HEK293 (cell line): ENCODE measurements at regions not wholly inside any gene's neighbourhood (a gene's known extent, or its start where the extent isn't known, plus 50 kb on each side); places are given as distances from the start of the nearest gene placed in this dataset.

Source experiments
- EGR2 ChIP-seq: fragments of 450-650 bp; formaldehyde crosslinking; IDR thresholded peaks from 2 replicates; pipeline ENCODE4 v1.5.1; 2016; ENCODE audit warnings: low read depth, missing biosample characterization, missing genetic modification characterization
- RBAK ChIP-seq: fragments of 450-650 bp; formaldehyde crosslinking; IDR thresholded peaks from 2 replicates; pipeline ENCODE4 v1.5.1; 2016; ENCODE audit warnings: missing biosample characterization, missing genetic modification characterization
- YY1 ChIP-seq: fragments of 450-650 bp; formaldehyde crosslinking; IDR thresholded peaks from 2 replicates; pipeline ENCODE4 v1.5.1; 2018; ENCODE audit warnings: missing biosample characterization, missing genetic modification characterization
- ZFP37 ChIP-seq: fragments of 450-650 bp; formaldehyde crosslinking; IDR thresholded peaks from 2 replicates; pipeline ENCODE4 v1.5.1; 2016; ENCODE audit warnings: missing biosample characterization, missing genetic modification characterization
- ZNF140 ChIP-seq: fragments of 450-650 bp; formaldehyde crosslinking; IDR thresholded peaks from 2 replicates; pipeline ENCODE4 v1.5.1; 2016; ENCODE audit warnings: missing biosample characterization, missing genetic modification characterization
- ZNF16 ChIP-seq: fragments of 450-650 bp; formaldehyde crosslinking; IDR thresholded peaks from 2 replicates; pipeline ENCODE4 v1.5.1; 2016; ENCODE audit warnings: low read depth, missing biosample characterization, missing genetic modification characterization
- ZNF19 ChIP-seq: fragments of 450-650 bp; formaldehyde crosslinking; IDR thresholded peaks from 2 replicates; pipeline ENCODE4; 2016; ENCODE audit warnings: missing biosample characterization, missing genetic modification characterization, low read depth
- ZNF335 ChIP-seq: fragments of 450-650 bp; formaldehyde crosslinking; conservative IDR thresholded peaks from 2 replicates; pipeline ENCODE4 v1.5.1; 2016; ENCODE audit warnings: missing biosample characterization, missing genetic modification characterization
- TF ChIP-seq, protein P1 (sequence below): fragments of 450-650 bp; formaldehyde crosslinking; IDR thresholded peaks from 2 replicates; pipeline ENCODE4 v1.5.1; 2016; ENCODE audit warnings: missing biosample characterization, missing genetic modification characterization, borderline replicate concordance
- TF ChIP-seq, protein P2 (sequence below): fragments of 450-650 bp; formaldehyde crosslinking; IDR thresholded peaks from 2 replicates; pipeline ENCODE4 v1.5.1; 2016; ENCODE audit warnings: missing biosample characterization, missing genetic modification characterization
- TF ChIP-seq, protein P3 (sequence below): sonication (generic); formaldehyde crosslinking; IDR thresholded peaks from 2 replicates; pipeline ENCODE4 v1.8.1; 2022; ENCODE audit warnings: mild to moderate bottlenecking, moderate library complexity, missing genetic modification reagents
- TF ChIP-seq, protein P4 (sequence below): fragments of 450-650 bp; formaldehyde crosslinking; IDR thresholded peaks from 2 replicates; pipeline ENCODE4 v1.5.1; 2016; ENCODE audit warnings: missing biosample characterization, missing genetic modification characterization

DNA sequence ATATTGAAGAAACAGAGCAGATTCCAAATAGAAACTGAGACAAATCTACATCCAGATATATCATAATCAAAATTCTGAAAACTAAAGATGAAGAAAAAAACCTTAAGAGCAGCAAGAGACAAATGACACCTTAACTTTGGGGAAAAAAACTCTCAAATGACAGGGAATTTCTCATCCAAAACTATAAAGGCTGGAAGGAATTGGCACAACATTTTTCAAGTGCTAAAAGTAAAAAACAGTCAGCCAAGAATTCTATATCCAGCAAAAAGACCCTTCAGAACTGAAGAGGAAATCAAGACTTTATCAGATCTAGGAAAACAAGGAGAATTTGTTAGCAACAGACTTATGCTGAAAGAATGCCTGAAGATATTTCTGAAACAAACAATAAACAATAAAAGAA, 90.3 kb upstream of the RASSF8 start:
- TF ChIP-seq RBAK (tag by site-specific recombination), result no peak
- TF ChIP-seq ZNF140 (tag by site-specific recombination), result no peak
- TF ChIP-seq, protein P1, sequence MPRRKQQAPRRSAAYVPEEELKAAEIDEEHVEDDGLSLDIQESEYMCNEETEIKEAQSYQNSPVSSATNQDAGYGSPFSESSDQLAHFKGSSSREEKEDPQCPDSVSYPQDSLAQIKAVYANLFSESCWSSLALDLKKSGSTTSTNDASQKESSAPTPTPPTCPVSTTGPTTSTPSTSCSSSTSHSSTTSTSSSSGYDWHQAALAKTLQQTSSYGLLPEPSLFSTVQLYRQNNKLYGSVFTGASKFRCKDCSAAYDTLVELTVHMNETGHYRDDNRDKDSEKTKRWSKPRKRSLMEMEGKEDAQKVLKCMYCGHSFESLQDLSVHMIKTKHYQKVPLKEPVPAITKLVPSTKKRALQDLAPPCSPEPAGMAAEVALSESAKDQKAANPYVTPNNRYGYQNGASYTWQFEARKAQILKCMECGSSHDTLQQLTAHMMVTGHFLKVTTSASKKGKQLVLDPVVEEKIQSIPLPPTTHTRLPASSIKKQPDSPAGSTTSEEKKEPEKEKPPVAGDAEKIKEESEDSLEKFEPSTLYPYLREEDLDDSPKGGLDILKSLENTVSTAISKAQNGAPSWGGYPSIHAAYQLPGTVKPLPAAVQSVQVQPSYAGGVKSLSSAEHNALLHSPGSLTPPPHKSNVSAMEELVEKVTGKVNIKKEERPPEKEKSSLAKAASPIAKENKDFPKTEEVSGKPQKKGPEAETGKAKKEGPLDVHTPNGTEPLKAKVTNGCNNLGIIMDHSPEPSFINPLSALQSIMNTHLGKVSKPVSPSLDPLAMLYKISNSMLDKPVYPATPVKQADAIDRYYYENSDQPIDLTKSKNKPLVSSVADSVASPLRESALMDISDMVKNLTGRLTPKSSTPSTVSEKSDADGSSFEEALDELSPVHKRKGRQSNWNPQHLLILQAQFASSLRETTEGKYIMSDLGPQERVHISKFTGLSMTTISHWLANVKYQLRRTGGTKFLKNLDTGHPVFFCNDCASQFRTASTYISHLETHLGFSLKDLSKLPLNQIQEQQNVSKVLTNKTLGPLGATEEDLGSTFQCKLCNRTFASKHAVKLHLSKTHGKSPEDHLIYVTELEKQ (tag by site-specific recombination), result no peak
- TF ChIP-seq, protein P2, sequence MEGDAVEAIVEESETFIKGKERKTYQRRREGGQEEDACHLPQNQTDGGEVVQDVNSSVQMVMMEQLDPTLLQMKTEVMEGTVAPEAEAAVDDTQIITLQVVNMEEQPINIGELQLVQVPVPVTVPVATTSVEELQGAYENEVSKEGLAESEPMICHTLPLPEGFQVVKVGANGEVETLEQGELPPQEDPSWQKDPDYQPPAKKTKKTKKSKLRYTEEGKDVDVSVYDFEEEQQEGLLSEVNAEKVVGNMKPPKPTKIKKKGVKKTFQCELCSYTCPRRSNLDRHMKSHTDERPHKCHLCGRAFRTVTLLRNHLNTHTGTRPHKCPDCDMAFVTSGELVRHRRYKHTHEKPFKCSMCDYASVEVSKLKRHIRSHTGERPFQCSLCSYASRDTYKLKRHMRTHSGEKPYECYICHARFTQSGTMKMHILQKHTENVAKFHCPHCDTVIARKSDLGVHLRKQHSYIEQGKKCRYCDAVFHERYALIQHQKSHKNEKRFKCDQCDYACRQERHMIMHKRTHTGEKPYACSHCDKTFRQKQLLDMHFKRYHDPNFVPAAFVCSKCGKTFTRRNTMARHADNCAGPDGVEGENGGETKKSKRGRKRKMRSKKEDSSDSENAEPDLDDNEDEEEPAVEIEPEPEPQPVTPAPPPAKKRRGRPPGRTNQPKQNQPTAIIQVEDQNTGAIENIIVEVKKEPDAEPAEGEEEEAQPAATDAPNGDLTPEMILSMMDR, result no peak
- no peak for TF ChIP-seq YY1 (tag by site-specific recombination)
- TF ChIP-seq, protein P3, sequence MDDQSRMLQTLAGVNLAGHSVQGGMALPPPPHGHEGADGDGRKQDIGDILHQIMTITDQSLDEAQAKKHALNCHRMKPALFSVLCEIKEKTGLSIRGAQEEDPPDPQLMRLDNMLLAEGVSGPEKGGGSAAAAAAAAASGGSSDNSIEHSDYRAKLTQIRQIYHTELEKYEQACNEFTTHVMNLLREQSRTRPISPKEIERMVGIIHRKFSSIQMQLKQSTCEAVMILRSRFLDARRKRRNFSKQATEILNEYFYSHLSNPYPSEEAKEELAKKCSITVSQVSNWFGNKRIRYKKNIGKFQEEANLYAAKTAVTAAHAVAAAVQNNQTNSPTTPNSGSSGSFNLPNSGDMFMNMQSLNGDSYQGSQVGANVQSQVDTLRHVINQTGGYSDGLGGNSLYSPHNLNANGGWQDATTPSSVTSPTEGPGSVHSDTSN, result no peak
- no peak for TF ChIP-seq ZNF16 (tag by site-specific recombination)
- no peak for TF ChIP-seq ZNF335 (tag by site-specific recombination)
- no peak for TF ChIP-seq ZFP37 (tag by site-specific recombination)
- TF ChIP-seq, protein P4, sequence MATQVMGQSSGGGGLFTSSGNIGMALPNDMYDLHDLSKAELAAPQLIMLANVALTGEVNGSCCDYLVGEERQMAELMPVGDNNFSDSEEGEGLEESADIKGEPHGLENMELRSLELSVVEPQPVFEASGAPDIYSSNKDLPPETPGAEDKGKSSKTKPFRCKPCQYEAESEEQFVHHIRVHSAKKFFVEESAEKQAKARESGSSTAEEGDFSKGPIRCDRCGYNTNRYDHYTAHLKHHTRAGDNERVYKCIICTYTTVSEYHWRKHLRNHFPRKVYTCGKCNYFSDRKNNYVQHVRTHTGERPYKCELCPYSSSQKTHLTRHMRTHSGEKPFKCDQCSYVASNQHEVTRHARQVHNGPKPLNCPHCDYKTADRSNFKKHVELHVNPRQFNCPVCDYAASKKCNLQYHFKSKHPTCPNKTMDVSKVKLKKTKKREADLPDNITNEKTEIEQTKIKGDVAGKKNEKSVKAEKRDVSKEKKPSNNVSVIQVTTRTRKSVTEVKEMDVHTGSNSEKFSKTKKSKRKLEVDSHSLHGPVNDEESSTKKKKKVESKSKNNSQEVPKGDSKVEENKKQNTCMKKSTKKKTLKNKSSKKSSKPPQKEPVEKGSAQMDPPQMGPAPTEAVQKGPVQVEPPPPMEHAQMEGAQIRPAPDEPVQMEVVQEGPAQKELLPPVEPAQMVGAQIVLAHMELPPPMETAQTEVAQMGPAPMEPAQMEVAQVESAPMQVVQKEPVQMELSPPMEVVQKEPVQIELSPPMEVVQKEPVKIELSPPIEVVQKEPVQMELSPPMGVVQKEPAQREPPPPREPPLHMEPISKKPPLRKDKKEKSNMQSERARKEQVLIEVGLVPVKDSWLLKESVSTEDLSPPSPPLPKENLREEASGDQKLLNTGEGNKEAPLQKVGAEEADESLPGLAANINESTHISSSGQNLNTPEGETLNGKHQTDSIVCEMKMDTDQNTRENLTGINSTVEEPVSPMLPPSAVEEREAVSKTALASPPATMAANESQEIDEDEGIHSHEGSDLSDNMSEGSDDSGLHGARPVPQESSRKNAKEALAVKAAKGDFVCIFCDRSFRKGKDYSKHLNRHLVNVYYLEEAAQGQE (tag by site-specific recombination), result no peak
- no peak for TF ChIP-seq ZNF19 (tag by site-specific recombination)
- TF ChIP-seq EGR2, result no peak
